Sigmoid colon (tissue), 6 donors: ENCODE measurements at regions not wholly inside any gene's neighbourhood (a gene's known extent, or its start where the extent isn't known, plus 50 kb on each side); places are given as distances from the start of the nearest gene placed in this dataset.

ENCODE experiments used
- DNase-seq: peaks from one replicate; pipeline ENCODE4 v3.0.0-alpha.2; 2019
- H3K27ac ChIP-seq, 4 donors: fragments of 200-600 bp; sonication (generic); one replicate each; pipeline ENCODE4 v1.5.1; 2016 to 2019; ENCODE audit warnings: mild to moderate bottlenecking in 1 of 4
- H3K27me3 ChIP-seq, 3 donors: fragments of 200-600 bp; sonication (generic); one replicate each; pipeline ENCODE4 v1.5.1; 2019; ENCODE audit warnings: mild to moderate bottlenecking in 1 of 3
- H3K36me3 ChIP-seq, 4 donors: fragments of 200-600 bp; sonication (generic); one replicate each; pipeline ENCODE4 v1.5.1; 2016 to 2019
- H3K4me1 ChIP-seq, 4 donors: fragments of 200-600 bp; sonication (generic); one replicate each; pipeline ENCODE4 v1.5.1; 2017 to 2019
- H3K4me3 ChIP-seq, 4 donors: fragments of 200-600 bp; sonication (generic); one replicate each; pipeline ENCODE4 v1.5.1; 2017 to 2019; ENCODE audit warnings: mild to moderate bottlenecking in 2 of 4, moderate library complexity in 1 of 4
- H3K9me3 ChIP-seq, 4 donors: fragments of 200-600 bp in 3 of 4; sonication (generic) in 3 of 4; one replicate each; pipeline versions ENCODE4 v1.5.1 to v1.6.1; 2013 to 2019
- CTCF ChIP-seq, 4 experiments: fragments of 450-650 bp in 3 of 4; fragments of 200-600 bp in 1 of 4; IDR thresholded peaks; one replicate each; pipeline ENCODE4 v1.5.1; 2016 to 2019; ENCODE audit warnings: antibody characterized with exemption in 4 of 4, mild to moderate bottlenecking in 3 of 4, moderate library complexity in 2 of 4
- EP300 ChIP-seq, 4 donors: sonication (generic); formaldehyde crosslinking; IDR thresholded peaks; one replicate each; pipeline ENCODE4 v1.6.1; 2017; ENCODE audit warnings: antibody characterized with exemption in 4 of 4
- POLR2A ChIP-seq, 2 donors: fragments of 450-650 bp; IDR thresholded peaks; one replicate each; pipeline ENCODE4 v1.6.1; 2016; ENCODE audit warnings: antibody characterized with exemption in 2 of 2, mild to moderate bottlenecking in 2 of 2, moderate library complexity in 2 of 2
- POLR2AphosphoS5 ChIP-seq, 4 donors: sonication (generic); formaldehyde crosslinking; IDR thresholded peaks; one replicate each; pipeline ENCODE4 v1.6.1; 2017; ENCODE audit warnings: antibody characterized with exemption in 4 of 4
- WGBS, 2 donors: extraction: QIAGEN DNeasy Blood & Tissue Kit; methylation state at CpG; one replicate each; pipeline ENCODE4 v1.1.7; 2013; 5-methylcytosine and 5-hydroxymethylcytosine counted together
- intact Hi-C: fragments of 100-400 bp; cut with DNase I; formaldehyde crosslinking; loops from one replicate; pipeline ENCODE4 v1.15.1; 2023
- donor health status: healthy with polysubstance abuse.
- donor health status: healthy.

GRCh38 chr4:178258603-178259002, 816.4 kb upstream of the AGA start:
- DNase-seq = no peak
- H3K9me3 ChIP-seq = no peaks in the 10 kb centered on the region
- WGBS, 2 donors = 93 to 94% methylated on average over 2 of the region's 2 CpGs
- intact Hi-C loops = no loop called here
- no peak overlapping the region for H3K27ac ChIP-seq
- no peaks in the 10 kb centered on the region for H3K36me3 ChIP-seq
- no peaks in the 10 kb centered on the region for H3K27me3 ChIP-seq
- no peaks in the 10 kb centered on the region for H3K4me1 ChIP-seq
- TF ChIP-seq POLR2A (IDR thresholded peaks at IDR 0.05) = no peak
- TF ChIP-seq CTCF (IDR thresholded peaks at IDR 0.05) = no peak
- TF ChIP-seq EP300 (IDR thresholded peaks at IDR 0.05) = no peak
- no peak for TF ChIP-seq POLR2AphosphoS5 (IDR thresholded peaks at IDR 0.05)
- no peak overlapping the region for H3K4me3 ChIP-seq

DNA sequence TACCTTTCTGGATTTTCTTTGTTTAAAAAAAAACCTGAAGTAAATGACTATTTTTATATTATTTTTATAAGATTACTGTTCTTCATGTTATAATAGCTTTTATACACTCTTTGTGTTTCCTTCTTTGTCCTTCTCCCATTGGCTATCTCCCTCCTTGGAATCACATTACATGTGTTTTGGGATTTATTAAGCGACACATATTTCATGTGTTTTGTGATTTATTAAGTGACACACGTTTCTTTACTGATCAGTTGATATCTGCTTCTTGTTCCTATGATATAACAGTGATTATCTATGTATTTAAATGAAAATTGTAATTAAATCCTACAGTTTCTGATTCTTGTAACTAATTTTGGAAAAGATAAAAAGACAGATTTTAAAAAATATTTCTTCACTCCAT, 817.3 kb upstream of the AGA start:
- no peaks in the 10 kb centered on the region for H3K36me3 ChIP-seq
- H3K4me3 ChIP-seq = no peak overlapping the region
- H3K9me3 ChIP-seq = no peaks in the 10 kb centered on the region
- no peak for TF ChIP-seq POLR2A (IDR thresholded peaks at IDR 0.05)
- TF ChIP-seq POLR2AphosphoS5 (IDR thresholded peaks at IDR 0.05) = no peak
- TF ChIP-seq CTCF (IDR thresholded peaks at IDR 0.05) = no peak
- TF ChIP-seq EP300 (IDR thresholded peaks at IDR 0.05) = no peak
- H3K27me3 ChIP-seq = no peaks in the 10 kb centered on the region
- intact Hi-C loops = no loop called here
- no peak overlapping the region for H3K27ac ChIP-seq
- 71 to 77% methylated on average over 2 of the region's 2 CpGs for WGBS, 2 donors
- DNase-seq = no peak
- H3K4me1 ChIP-seq = no peaks in the 10 kb centered on the region

- Histone ChIP-seq H3K27me3 (no peaks in the 10 kb centered on the region), H3K4me1 (no peaks in the 10 kb centered on the region), H3K4me3 (no peak overlapping the region), H3K36me3 (no peaks in the 10 kb centered on the region), H3K9me3 (no peaks in the 10 kb centered on the region), H3K27ac (no peak overlapping the region)
- intact Hi-C loops = no loop called here
- TF ChIP-seq POLR2A (IDR thresholded peaks at IDR 0.05) (no peak), CTCF (IDR thresholded peaks at IDR 0.05) (no peak), EP300 (IDR thresholded peaks at IDR 0.05) (no peak), POLR2AphosphoS5 (IDR thresholded peaks at IDR 0.05) (no peak)
- no peak for DNase-seq
- 86 to 92% methylated on average over 3 of the region's 3 CpGs for WGBS, 2 donors
Measured at GRCh38 chr4:178264001-178264400, 821.8 kb upstream of the AGA start.

GRCh38 chr4:178271386-178271785, 829.1 kb upstream of the AGA start:
- H3K27me3 ChIP-seq = no peaks in the 10 kb centered on the region
- no peaks in the 10 kb centered on the region for H3K36me3 ChIP-seq
- DNase-seq = no peak
- intact Hi-C loops = no loop called here
- no peak overlapping the region for H3K4me3 ChIP-seq
- H3K4me1 ChIP-seq = no peaks in the 10 kb centered on the region
- no peaks in the 10 kb centered on the region for H3K9me3 ChIP-seq
- no peak overlapping the region for H3K27ac ChIP-seq
- TF ChIP-seq POLR2A (IDR thresholded peaks at IDR 0.05) = no peak
- TF ChIP-seq POLR2AphosphoS5 (IDR thresholded peaks at IDR 0.05) = no peak
- no peak for TF ChIP-seq EP300 (IDR thresholded peaks at IDR 0.05)
- TF ChIP-seq CTCF (IDR thresholded peaks at IDR 0.05) = no peak
- WGBS, 2 donors = 91 to 94% methylated on average over 6 of the region's 6 CpGs

DNA sequence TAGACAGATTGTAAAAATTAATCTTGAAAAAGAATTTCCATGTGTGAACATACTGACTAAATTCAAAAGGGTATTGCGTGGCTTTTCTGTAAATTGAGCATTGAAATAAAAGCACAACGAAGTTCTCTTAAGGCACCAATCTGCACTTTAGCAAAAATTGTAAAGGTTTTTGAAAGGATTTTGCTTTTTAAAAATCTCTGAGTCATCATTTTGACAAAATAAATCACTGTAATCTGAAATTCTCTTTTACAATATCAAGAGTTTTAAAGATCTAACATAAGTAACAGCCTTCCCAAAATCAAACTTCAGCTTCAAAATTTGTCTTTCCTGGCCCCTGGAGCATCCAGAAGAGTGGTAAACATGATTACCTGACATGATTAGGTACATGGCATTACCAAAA, 830.9 kb upstream of the AGA start:
- Histone ChIP-seq H3K27ac (no peak overlapping the region), H3K4me3 (no peak overlapping the region), H3K4me1 (no peaks in the 10 kb centered on the region), H3K36me3 (no peaks in the 10 kb centered on the region), H3K9me3 (no peaks in the 10 kb centered on the region), H3K27me3 (no peaks in the 10 kb centered on the region)
- TF ChIP-seq POLR2A (IDR thresholded peaks at IDR 0.05) (no peak), CTCF (IDR thresholded peaks at IDR 0.05) (no peak), POLR2AphosphoS5 (IDR thresholded peaks at IDR 0.05) (no peak), EP300 (IDR thresholded peaks at IDR 0.05) (no peak)
- WGBS, 2 donors = 91% methylated on average over 2 of the region's 2 CpGs
- no peak for DNase-seq
- intact Hi-C loops = no loop called here
